Calu3 (cell line): ENCODE measurements at regions not wholly inside any gene's neighbourhood (a gene's known extent, or its start where the extent isn't known, plus 50 kb on each side); places are given as distances from the start of the nearest gene placed in this dataset.

ENCODE experiments used
- BruUV-seq: library from RNA; stranded (reverse); fragments of 400-500 nt; replicated peaks from 2 replicates; lab custom pipeline; 2021; lab: Mats Ljungman, UMichigan
- CTCF ChIA-PET: fragments of 300-600 bp; sonication (Branson Sonifier 250); formaldehyde crosslinking; loops from one replicate; lab custom pipeline; 2022; ENCODE audit warnings: antibody characterized with exemption; lab: Charles Lee
- DNase-seq: peaks from one replicate; pipeline ENCODE4 v3.0.0; 2022
- H3K27ac Mint-ChIP-seq: one replicate; pipeline ENCODE4 v1.8.0; 2022; ENCODE audit warnings: mixed read lengths; ENCODE audit not compliant: unreplicated experiment
- H3K27me3 Mint-ChIP-seq: one replicate; pipeline ENCODE4 v1.8.0; 2022; ENCODE audit warnings: mixed read lengths; ENCODE audit not compliant: unreplicated experiment
- H3K36me3 Mint-ChIP-seq: one replicate; pipeline ENCODE4 v1.8.0; 2022; ENCODE audit warnings: mild to moderate bottlenecking, moderate library complexity, mixed read lengths; ENCODE audit not compliant: insufficient read depth, unreplicated experiment
- H3K4me1 Mint-ChIP-seq: one replicate; pipeline ENCODE4 v1.8.0; 2022; ENCODE audit warnings: mild to moderate bottlenecking, low read depth, mixed read lengths; ENCODE audit not compliant: unreplicated experiment
- H3K4me3 Mint-ChIP-seq: one replicate; pipeline ENCODE4 v1.8.0; 2022; ENCODE audit warnings: mild to moderate bottlenecking, low read depth, moderate library complexity, mixed read lengths; ENCODE audit not compliant: unreplicated experiment
- H3K9me3 Mint-ChIP-seq: one replicate; pipeline ENCODE4 v1.8.0; 2022; ENCODE audit warnings: low read depth, mixed read lengths; ENCODE audit not compliant: unreplicated experiment
- intact Hi-C: fragments of 100-400 bp; cut with micrococcal nuclease; formaldehyde crosslinking; loops from one replicate; pipeline ENCODE4 v1.10.0; 2022; ENCODE audit not compliant: unreplicated experiment
- TF ChIP-seq, protein P1 (sequence below): fragments of 200-600 bp; IDR thresholded peaks from one replicate; pipeline ENCODE4 v1.8.0; 2022; ENCODE audit warnings: antibody characterized with exemption; ENCODE audit not compliant: unreplicated experiment

DNA sequence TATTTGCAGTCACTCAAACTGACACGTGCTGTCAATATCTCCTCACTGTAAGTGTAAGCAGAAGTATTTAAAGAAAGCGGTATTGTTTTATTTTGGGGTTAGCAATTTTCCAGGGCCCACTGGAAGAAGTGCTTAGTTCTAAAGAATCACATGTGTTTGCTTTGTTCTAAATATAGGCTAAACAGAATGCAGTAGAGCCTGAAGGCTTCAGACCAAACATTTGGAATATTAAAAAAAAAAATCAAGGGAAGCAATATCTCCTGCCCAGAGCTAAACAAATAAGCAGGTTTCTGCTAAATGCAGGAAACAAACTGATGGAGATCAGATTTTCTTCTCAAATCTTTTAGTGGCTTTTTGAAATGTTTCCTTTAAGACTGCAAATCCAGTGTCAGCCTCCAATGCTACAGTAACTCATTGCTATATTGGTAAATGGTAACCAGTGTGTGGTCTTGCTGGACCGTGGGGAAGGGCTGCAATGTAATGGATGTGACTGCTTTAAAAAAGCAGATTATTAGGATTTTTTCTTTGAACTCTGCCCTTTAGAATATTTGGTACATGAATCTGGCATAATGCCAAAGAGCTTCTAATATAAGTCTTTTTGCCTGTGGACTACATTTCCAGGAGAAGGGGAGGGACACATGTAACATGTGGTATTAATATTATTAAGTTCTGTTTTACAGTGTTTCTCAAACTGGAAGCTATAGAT is 317.1 kb upstream of the FERMT1 start:
- Mint-ChIP-seq H3K4me3 (no peak overlapping the region), H3K9me3 (no peaks in the 10 kb centered on the region), H3K36me3 (no peaks in the 10 kb centered on the region), H3K27me3 (no peaks in the 10 kb centered on the region), H3K27ac (no peak overlapping the region), H3K4me1 (no peaks in the 10 kb centered on the region)
- TF ChIP-seq, protein P1, sequence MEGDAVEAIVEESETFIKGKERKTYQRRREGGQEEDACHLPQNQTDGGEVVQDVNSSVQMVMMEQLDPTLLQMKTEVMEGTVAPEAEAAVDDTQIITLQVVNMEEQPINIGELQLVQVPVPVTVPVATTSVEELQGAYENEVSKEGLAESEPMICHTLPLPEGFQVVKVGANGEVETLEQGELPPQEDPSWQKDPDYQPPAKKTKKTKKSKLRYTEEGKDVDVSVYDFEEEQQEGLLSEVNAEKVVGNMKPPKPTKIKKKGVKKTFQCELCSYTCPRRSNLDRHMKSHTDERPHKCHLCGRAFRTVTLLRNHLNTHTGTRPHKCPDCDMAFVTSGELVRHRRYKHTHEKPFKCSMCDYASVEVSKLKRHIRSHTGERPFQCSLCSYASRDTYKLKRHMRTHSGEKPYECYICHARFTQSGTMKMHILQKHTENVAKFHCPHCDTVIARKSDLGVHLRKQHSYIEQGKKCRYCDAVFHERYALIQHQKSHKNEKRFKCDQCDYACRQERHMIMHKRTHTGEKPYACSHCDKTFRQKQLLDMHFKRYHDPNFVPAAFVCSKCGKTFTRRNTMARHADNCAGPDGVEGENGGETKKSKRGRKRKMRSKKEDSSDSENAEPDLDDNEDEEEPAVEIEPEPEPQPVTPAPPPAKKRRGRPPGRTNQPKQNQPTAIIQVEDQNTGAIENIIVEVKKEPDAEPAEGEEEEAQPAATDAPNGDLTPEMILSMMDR, result no peak
- no TSS peak for BruUV-seq
- CTCF ChIA-PET, result no interaction called here
- intact Hi-C loops, result no loop called here
- DNase-seq, result no peak

DNA sequence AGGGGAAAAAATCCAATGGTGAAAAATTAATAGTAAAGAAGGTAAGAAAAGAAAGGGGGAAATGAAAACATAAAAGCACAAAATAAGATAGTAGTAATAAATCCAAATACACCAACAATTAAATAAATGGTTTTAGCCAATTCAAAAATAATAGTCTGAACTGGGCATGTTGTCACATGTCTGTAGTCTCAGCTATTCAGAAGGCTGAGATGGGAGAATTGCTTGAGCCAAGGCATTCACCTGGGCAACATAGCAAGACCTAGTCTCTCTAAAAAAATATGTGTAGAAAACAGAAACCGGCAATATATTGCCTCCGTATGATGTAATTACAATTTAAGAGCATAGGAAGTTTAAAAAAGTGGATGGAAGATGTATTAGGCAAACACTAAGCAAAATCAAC is 311.3 kb upstream of the FERMT1 start:
- H3K4me1 Mint-ChIP-seq, result no peaks in the 10 kb centered on the region
- H3K27ac Mint-ChIP-seq, result no peak overlapping the region
- no peaks in the 10 kb centered on the region for H3K36me3 Mint-ChIP-seq
- no peaks in the 10 kb centered on the region for H3K9me3 Mint-ChIP-seq
- no peaks in the 10 kb centered on the region for H3K27me3 Mint-ChIP-seq
- no peak overlapping the region for H3K4me3 Mint-ChIP-seq
- BruUV-seq, result no TSS peak
- CTCF ChIA-PET, result no interaction called here
- DNase-seq, result no peak
- TF ChIP-seq, protein P1, result no peak
- intact Hi-C loops, result no loop called here

DNA sequence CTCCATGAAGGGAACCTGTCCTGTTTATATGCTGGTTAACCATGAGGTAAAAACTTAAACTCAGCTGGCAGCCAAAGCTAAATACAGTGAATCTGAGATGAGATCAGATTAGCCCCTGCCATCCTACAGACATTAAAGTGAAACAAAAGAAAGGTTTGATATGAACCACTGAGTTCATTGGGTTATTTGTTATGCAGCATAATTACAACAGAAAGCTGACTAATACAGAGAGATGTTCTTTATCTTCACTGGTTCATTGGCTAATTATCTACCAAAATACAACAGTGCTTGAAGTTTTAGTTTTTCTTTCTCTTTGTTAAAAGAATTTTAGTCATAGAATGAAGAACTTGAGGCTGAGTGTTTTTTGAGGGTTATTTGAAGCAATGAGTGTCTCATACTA is 307.6 kb upstream of the FERMT1 start:
- no peak overlapping the region for H3K27ac Mint-ChIP-seq

DNA sequence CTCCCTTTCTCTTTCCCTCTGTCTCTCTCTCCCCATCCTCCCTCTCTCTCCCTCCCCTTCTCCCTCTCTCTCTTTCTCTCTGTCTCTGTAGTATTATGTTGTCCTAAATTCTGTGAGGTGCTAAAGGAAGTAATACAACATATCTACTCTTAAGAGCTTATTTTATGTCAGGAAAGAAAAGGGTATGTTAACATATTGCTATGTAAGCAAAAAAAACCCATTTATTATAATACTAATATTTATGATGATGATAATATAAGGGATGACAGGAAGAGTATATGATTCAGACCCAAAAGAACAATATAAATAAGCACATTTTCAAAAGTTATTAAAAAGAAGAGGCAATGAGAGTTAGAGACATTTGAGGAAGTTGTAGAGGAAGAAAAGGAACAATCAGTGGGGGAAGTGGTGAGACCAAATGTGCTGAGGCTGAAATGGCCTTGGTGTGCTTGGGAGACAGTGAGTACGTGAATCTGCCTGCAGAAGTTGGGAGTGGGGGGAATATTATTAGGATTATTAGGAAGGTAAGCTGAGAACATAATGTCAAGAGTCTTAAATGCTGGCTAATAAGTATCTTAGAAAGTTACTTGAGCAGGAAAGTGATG is 303.6 kb upstream of the FERMT1 start:
- TF ChIP-seq, protein P1, result no peak
- H3K4me3 Mint-ChIP-seq, result no peak overlapping the region

More for the DNA sequence above, 307.6 kb upstream of the FERMT1 start:
- TF ChIP-seq, protein P1, result no peak
- Mint-ChIP-seq H3K27me3 (no peaks in the 10 kb centered on the region), H3K36me3 (no peaks in the 10 kb centered on the region), H3K4me1 (no peaks in the 10 kb centered on the region), H3K4me3 (no peak overlapping the region), H3K9me3 (no peaks in the 10 kb centered on the region)
- CTCF ChIA-PET, result no interaction called here
- BruUV-seq, result no TSS peak
- intact Hi-C loops, result no loop called here
- no peak for DNase-seq

More for the DNA sequence above, 303.6 kb upstream of the FERMT1 start:
- Mint-ChIP-seq H3K27me3 (peaks cover 2% of the 10 kb centered on the region), H3K27ac (no peak overlapping the region), H3K36me3 (no peaks in the 10 kb centered on the region), H3K4me1 (no peaks in the 10 kb centered on the region), H3K9me3 (no peaks in the 10 kb centered on the region)
- BruUV-seq, result no TSS peak
- CTCF ChIA-PET, result no interaction called here
- intact Hi-C loops, result no loop called here
- DNase-seq, result no peak
